Stimulated activated CD4-positive, alpha-beta T cell treated with anti-CD3 and anti-CD28 coated beads, TNF-alpha, amount 100 ng/mL, for 48 hours (primary cell): ENCODE measurements at regions not wholly inside any gene's neighbourhood (a gene's known extent, or its start where the extent isn't known, plus 50 kb on each side); places are given as distances from the start of the nearest gene placed in this dataset.
"Not testable (repeated sequence)": the region's sequence is repeated elsewhere in the genome, so short reads cannot be mapped to it uniquely, and the experiment has no call there.

Source experiments
- DNase-seq, 3 donors: peaks; one replicate each; pipeline ENCODE4 v3.0.0-alpha.2; 2020; ENCODE audit warnings: low read depth in 3 of 3

DNA sequence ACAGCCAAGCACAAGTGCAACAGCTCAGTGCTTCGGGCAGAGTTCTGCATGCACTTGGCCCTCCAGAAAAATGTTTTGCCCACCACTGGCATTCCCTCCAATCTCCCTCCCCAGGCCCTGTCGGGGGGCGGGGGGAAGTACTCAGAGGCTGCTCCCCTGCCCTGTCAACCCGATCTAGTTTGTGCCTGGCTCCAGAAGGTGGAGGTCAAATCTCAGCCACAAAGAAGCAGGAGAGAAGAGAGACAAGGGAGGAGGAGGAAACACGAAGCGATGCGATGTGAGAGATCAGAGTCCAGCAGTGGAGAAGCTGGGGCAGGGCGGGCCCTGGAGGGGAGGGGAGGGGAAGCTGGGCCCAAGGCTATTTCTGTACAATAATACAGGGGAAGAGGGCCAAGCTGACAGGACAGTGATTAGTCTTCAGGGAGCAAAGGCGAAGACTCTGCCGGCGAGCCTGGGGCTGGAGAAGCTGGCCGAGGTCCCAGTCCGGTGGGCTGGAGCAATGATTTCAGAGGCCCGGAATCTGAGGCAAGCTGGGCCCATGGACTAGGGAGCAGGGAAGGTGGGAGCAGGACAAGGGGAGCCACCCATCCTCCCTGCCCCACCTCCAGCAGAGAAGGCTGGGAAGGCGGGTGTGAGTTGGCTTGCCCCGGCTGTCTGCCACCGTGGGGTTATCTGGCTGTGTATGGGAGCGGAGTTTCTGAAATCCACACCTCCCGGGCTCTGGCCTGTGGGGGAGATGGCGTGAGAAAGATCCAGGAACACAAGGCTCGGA lies 167.1 kb downstream of the EFNB1 start:
- DNase-seq: no peak

DNA sequence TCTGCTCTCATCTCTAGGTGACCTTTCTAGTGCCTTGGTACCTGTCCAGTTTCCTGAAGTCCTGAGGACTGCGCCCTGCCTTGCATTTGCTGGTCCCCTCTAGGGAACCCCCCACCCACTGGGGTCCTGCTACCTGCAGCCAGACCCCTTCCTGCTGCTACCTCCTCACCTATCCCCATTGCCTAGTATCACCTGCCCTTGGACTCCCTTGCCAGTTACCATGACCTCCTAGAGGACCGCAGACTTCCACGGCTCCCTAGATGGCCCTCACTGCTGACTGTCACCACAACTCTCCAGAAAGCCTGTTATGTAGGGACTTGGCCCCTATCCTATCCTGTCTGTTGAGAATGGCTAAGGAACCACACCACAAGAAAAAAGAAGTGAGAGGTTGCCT lies 166.6 kb downstream of the EFNB1 start:
- no peak for DNase-seq

DNA sequence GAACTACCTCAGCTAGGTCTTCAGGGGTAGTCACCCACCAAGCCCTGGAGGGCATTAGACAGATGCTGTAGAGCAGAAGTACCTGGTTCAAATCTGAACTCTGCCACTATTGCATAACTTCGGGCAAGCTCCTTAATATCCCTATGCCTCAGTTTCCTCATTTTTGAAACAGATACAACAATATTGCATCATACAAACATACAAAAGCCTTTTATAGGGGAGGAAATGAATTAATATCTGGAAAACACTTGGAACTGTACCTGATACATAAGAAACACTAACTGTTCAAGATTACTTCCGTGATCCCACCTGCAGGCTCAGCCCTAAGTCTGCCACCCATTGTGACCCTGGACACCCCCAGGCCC lies 166.1 kb downstream of the EFNB1 start:
- no peak for DNase-seq

DNA sequence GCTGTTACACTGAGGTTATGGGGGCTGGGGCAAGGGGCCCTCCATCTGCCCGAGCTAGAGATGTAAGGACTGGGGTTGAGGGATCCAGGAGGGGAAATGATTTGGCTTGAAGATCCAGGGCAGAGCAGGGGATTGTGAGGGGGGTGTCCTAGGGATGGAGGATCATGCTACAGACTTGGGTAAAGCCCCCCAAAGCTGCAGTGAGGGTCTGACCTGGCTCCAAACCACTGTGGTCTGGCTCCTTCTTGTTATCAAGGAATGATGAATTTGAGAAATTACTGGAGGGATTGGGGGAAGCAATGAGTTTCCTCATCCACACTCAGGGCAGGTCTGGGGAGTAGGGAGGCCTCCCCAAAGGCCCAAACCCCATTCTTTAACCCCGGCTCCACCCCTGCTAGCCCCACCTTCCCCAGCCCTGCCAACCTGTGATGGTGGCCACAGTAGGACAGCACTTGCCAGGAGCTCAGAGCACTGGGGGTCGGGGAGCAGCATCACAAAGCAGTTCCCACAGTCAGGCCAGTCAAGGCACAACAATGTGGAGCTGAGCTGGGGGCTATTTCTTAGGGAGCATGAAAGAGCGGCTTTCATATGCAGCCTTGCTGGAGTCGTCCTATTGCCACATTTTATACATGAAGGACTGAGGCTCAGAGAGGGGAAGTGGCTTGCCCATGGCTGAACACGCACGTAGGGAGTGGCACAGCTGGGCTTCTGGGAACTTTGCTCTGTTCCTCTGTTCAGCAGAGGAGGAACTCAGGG lies 165.5 kb downstream of the EFNB1 start:
- DNase-seq: no peak

DNA sequence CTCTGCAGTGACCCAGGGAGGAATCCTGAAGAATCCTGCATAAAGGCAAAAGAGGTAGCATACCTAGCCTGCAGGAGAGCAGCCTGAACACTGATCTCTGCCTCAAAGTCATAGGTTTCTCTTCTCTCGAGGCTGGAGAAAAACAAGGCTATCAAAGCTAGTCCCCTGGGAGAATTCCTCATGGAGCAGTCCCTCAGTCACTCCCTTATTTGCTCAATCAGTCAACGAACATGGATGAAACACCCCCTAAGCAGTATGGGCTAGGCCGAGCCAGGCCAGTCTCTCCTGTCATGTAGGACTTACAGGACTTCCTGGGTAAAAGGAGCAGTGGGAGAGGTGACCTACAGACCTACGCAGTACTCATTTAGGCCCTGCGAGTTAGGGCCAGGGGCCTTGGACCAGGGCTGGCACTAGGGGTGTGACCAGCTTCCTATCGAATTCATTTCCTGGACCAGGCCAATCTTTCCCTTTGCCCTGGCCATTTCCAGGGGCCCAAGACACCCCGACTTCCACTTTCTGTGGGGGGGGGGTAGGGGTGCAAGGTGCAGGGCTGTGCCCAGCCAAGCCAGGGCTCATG lies 164.1 kb downstream of the EFNB1 start:
- DNase-seq: no peak

DNA sequence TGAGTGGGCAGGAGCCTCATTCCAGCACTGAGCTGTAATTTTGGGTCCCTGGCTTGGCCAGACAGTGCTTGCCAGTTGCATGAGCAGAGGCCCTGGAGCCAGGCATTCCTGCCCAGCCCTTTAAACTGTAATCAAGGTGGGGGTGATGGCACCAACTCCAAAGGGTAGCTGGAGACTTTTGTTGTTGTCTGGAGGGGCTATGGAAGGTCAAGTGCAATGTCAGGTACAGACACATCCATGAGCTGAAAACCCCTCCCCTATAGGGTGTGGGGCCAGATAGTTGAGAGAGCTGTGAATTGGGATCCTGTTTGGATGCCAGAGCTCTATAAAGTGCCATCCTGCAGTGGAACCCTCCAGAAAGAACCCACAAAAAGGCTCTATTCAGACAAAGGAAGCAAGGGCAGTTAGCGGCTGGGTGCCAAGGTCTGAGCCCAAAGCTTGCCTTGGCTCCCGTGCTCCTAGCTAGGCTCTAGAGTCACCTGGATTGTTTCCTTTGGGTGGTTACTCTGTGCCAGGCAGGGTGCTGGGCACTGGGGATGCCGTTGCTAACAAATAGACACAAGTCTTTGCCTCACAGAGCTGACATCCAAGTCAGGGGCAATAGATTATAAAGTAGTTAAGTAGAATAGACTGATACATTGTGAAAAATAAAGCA lies 163.0 kb downstream of the EFNB1 start:
- no peak for DNase-seq

DNA sequence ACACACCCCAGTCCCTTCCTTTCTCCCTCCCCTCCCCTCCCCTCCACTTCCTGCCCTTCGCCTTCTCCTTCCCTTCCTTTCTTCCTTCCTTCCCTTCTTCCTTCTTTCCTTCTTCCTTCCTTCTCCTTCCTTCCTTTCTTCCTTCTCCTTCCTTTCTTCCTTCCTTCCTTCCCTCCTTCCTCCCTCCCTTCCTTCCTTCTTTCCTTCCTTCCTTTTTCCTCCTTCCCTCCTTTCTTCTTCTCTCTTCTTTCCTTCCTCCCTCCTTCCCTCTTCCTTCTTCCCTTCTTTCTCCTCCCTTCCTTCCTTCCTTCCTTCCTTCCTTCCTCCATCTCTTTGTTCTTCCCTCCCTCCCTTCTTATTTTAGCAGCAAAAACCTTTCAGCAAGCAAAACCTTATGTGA lies 162.1 kb downstream of the EFNB1 start:
- no peak for DNase-seq

DNA sequence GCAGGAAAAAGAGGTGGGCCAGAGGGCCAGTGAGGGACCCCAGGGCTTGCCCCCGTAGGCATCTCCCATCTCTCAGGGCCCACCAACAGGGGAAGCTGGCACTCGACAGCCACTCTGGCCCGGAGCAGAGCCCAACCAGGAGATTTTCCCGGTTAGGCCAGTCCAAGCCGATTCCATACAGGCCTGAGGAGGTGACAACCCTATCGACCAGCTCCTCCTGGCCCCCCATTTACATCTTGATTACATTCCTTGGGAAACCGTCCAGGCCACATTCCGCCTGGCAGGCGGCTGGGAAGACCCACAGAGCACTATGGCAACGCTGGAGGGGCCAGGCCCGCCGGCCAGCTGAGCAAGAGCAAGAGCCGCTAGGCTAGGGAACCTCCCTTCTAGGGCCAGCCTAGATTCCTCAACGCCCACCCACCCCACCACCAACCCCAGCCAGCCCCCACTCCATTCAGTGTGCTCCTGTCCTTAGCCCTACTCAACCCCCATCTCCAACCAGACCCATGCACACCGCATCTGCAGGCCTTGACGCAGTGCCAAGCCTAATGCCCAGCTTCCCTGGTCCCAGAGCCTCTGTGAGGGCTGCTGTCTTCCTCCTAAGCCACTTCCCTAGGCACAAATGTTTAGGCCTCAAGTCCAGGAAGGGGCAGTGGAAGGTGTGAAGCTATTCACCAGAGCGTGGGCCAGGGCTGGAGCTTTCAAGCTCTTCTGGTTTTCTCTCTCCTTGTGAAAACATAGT lies 161.2 kb downstream of the EFNB1 start:
- no peak for DNase-seq

DNA sequence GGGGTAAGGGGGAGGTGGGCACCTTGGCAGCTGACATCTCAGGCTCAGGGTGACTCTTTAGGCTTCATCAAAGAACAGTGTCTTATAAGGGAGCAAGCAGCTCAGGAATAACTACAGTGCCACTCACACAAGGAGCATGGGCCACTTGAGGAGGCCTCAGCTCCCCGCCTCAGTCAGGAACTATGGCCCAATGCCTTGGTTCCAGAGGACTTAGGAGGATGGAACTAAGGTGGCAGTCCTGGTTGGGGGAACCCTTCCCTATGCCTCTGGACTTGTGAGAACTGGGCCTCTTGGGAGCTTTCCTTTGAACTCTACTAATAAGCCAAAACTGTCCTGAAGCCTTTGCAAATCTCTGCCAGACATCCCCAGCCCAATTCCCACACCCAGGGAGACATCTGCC lies 160.6 kb downstream of the EFNB1 start:
- DNase-seq: no peak

DNA sequence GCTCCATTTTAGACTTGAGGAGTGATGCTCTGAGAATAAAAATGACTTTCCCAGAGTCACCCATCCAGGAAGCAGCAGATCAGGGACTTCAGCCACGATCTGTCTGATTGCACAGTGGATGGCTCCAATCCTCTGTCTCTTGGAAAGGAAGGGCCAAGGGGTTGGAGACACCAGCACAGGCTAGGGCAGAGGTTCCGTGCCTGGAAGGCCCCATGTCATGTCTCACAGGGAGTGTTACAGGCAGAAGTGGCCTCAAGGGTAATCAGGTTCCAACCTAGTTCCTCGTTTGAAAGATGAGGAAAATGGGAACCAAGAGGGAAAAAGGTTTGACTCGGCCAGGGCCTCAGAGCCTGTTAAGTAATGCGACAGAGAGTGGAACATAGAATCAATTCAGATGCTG lies 160.0 kb downstream of the EFNB1 start:
- DNase-seq: no peak

DNA sequence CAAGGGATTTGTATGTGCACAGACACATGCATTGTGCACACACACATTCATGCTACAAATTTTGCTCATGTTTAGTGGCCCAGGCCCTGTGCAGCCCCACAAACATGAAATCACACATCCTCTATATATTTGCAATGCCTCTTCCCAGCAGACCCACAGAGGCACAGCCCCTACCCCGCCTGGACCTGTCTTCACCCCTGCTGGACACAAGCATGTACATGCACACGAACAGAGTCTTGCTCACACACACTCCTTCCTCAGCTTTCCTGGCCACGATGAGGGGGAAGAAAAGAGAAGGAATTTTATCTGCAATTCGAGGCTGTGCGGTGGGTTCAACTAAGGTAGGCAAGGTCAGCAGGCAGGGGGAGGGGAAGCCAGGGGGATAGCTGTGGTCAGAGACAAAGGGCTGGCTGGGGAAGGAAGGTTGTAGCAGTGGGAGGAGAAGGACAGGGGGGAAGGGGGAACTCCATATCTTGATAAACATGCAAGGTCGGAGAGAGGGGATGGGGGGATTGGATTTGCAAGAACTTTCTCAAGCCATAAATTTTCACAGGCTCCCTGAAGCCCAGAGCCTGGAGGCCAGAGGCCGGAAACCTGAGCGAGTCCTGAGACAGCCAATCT lies 156.4 kb downstream of the EFNB1 start:
- no peak for DNase-seq

DNA sequence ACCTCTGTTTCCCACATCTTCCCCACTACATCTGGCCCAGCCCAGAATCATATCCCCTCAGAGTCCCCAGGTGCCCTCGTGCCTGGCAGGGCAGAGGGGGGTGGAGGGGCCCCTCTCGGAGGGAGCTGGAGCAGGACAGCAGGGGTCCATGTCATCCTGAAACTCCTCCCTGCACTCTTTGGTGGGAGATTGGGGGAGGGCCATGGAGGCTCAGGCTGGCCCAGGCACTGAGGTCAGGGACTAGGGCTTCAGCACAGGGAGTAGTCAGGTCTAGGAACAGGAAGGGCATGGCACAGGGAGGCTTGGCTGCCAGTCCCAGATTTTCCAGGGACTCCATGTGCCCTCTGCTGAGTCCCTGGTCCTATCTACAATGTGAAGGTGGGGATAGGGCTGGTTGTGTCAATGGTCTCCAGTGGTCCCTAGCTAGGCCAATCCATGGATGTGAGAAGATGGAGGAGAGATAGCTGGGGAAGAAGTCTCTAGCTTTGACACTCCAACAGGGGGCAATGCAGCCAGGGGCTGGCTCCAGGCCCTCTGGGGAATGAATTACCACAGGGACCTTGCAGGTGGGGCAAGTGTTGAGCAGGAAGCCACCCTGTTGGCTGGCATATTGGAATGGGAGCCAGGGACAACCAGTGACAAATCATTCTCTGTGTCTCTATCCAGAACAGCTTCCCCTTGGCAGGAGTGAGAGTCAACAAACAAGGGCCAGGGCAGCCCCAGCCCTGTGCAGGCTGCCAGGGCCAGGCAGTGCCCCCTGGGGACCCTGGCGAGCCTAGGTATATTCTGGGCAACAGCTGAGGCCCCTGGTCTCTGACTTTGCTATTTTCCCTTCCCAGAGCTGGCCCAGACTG lies 154.4 kb downstream of the EFNB1 start:
- DNase-seq: no peak

DNA sequence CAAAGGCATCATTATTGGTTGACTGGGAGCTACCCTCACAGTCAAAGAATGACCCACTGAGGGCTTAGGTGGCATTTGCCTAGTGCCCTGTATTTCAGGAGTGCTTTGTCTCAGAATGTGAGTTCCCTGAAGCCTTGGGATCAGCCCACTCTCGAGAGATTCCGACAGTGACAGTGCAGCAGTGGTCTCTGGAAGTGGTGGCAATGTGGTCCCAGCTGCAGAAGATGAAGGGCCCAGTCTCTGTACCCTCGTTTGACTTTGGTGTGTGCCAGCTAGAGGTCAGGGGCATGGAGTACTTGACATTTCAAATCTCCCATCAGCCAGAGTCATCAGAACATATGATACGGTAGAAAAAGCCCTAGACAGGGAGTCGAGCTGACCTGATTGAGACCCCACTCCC lies 153.7 kb downstream of the EFNB1 start:
- no peak for DNase-seq

DNA sequence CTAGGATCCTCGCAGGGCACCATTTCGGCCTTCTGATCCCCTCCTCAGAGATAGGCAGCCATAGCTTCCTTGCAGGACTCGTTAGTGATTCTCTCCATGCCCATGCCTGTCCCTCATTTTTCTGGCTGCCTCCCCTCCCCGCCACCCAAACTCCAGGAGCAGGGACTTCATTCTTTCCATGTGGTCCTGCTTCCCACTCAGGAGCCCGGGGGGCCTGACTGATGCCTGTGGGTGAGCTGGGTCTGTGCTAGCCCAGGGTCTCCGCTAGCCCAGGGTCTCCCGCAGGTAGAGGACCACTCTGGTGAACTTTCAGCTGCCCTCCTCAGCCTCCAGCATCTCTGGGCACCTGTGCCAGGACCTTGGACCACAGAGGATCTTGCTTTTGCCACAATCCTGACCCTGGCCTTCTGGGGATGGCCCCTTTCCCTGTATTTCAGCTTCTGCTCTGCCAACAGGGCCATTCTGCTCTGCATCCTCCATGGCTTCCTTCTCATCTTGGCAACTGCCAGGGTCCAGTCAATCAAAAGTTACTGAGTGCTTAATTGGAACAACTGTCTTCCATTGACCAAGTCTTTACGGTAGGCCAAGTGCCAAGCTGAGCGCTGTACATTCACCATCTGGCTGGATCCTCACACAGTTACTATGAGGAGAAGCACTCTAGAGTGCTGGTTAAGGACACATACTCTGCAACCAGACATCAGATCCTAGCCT lies 152.2 kb downstream of the EFNB1 start:
- no peak for DNase-seq

DNA sequence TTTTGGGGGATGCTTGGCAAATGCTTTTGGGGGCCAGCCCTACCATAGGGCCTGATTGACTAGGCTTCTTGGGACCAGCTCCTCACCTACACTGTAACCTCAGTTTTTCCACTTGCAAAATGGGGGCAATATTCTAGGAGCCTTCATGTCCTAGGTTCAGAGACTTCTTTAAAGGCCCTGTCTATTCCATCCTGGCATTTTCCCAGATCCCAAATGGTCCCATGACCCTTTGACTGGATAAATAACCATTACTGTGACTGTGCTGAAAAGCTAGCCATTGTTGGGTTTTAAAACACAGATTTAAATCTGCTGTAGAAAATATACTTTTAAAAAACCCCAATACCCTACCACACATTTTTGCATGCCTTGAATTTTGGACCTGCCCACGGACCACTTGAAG lies 149.8 kb downstream of the EFNB1 start:
- DNase-seq: no peak

DNA sequence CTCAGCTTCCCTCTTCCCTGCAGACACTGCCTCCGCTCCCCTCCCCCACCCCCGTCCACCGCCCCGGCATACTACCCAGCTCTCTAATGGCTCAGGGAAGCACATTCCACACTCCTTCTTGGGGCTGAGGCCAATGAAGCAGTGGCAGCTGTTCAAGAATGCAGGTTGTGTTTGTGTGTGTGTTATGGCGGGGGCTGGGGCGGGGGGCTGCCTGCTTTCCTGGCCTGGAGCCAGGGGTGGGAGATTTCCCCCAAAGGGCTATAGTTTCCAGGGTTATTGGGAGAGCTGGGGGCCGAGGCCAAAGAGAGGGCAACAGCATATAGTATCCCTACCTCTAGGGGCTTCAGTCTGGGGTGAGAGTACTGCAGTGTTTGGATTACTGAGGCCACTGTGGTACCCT lies 149.4 kb downstream of the EFNB1 start:
- no peak for DNase-seq

DNA sequence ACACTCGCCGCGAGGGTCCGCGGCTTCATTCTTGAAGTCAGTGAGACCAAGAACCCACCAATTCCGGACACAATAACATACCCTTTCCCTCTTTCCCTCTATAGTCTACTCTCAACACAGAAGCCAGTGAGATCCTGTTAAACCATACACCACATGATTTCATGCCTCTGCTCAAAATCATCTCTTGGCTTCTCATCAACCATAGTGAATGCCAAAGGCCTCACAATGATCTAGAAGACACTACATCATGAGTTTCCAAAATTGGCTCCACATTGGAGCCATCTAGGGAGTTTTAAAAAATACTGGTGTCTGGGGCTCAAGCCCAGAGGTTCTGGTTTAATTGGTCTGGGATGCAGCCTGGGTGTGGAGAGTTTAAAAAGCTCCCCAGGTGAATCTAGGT lies 124.5 kb downstream of the EFNB1 start:
- DNase-seq: no peak

DNA sequence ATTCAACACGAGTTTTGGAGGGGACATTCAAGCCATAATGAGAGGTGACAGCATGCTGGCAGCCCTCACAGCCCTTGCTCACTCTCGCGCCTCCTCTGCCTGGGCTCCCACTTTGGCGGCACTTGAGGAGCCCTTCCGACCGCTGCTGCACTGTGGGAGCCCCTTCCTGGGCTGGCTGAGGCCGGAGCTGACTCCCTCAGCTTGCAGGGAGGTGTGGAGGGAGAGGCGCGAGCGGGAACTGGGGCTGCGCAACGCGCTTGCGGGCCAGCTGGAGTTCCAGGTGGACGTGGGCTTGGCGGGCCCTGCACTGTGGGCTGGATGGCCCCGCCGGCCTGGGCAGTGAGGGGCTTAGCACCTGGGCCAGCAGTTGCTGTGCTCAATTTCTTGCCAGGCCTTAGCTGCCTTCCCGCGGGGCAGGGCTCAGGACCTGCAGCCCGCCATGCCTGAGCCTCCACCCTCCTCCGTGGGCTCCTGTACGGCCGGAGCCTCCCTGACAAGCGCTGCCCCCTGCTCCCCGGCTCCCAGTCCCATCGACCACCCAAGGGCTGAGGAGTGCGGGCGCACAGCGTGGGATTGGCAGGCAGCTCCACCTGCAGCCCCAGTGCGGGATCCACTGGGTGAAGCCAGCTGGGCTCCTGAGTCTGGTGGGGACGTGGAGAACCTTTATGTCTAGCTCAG lies 123.3 kb downstream of the EFNB1 start:
- not testable (repeated sequence) for DNase-seq

DNA sequence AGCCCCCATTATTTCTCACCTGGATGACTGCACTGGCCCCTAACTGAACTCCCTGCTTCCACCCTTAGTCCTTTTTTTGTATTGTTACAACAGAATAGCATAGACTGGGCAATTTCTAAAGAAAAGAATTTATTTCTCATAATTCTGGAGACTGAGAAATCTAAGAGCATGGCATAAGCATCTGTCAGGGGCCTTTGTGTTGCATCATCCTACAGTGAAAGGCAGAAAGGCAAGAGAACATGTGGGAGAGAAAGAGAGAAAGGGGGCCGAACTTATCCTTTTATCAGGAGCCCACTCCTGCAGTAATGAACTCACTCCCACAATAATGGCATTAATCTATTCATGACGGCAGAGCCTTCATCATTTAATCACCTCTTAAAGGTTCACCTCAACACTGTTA lies 122.1 kb downstream of the EFNB1 start:
- DNase-seq: no peak
